DOHH2 (cell line): ENCODE measurements at regions not wholly inside any gene's neighbourhood (a gene's known extent, or its start where the extent isn't known, plus 50 kb on each side); places are given as distances from the start of the nearest gene placed in this dataset.

Experiments
- H3F3A ChIP-seq: fragments of 200-600 bp; sonication (generic), shearing (Covaris generic); 2 replicates; pipeline ENCODE4 v1.6.0; 2016; ENCODE audit warnings: antibody characterized with exemption, mild to moderate bottlenecking; ENCODE audit not compliant: control insufficient read depth, insufficient read depth
- H3K27ac ChIP-seq: fragments of 200-600 bp; sonication (generic); 2 replicates; pipeline ENCODE4 v1.5.1; 2014; ENCODE audit warnings: low read depth, mild to moderate bottlenecking, low read length, moderate library complexity
- H3K27me3 ChIP-seq: fragments of 200-600 bp; sonication (generic); 2 replicates; pipeline ENCODE4 v1.6.1; 2014; ENCODE audit warnings: mild to moderate bottlenecking, low read length, mixed read lengths; ENCODE audit not compliant: control insufficient read depth
- H3K36me3 ChIP-seq: fragments of 200-600 bp; sonication (generic); 2 replicates; pipeline ENCODE4 v1.6.1; 2014; ENCODE audit warnings: mild to moderate bottlenecking, low read length, moderate library complexity, mixed read lengths; ENCODE audit not compliant: control insufficient read depth
- H3K4me1 ChIP-seq: fragments of 200-600 bp; sonication (generic); 2 replicates; pipeline ENCODE4 v1.6.1; 2014; ENCODE audit warnings: mild to moderate bottlenecking, low read length, mixed read lengths; ENCODE audit not compliant: control insufficient read depth
- H3K4me2 ChIP-seq: fragments of 200-600 bp; sonication (generic); 2 replicates; pipeline ENCODE4 v1.6.0; 2014; ENCODE audit warnings: mild to moderate bottlenecking, low read length, moderate library complexity
- H3K4me3 ChIP-seq: fragments of 200-600 bp; sonication (generic); 2 replicates; pipeline ENCODE4 v1.5.1; 2014; ENCODE audit warnings: mild to moderate bottlenecking, low read length, mixed read lengths
- H3K79me2 ChIP-seq: fragments of 200-600 bp; sonication (generic); 2 replicates; pipeline ENCODE4 v1.6.1; 2014; ENCODE audit warnings: mild to moderate bottlenecking, low read length, mixed read lengths; ENCODE audit not compliant: control insufficient read depth
- H3K9me2 ChIP-seq: fragments of 200-600 bp; sonication (generic); replicated peaks from 2 replicates; pipeline ENCODE4 v1.6.1; 2014; ENCODE audit warnings: mild to moderate bottlenecking, low read length, mixed read lengths; ENCODE audit not compliant: control insufficient read depth
- H3K9me3 ChIP-seq: fragments of 200-600 bp; sonication (generic); 2 replicates; pipeline ENCODE4 v1.6.1; 2014; ENCODE audit warnings: antibody characterized with exemption, low read length, mixed read lengths; ENCODE audit not compliant: control insufficient read depth, insufficient read depth
- H4K20me1 ChIP-seq: fragments of 200-600 bp; sonication (generic); 2 replicates; pipeline ENCODE4 v1.6.0; 2014; ENCODE audit warnings: low read depth, mild to moderate bottlenecking, antibody characterized with exemption, low read length, moderate library complexity; ENCODE audit not compliant: control insufficient read depth, insufficient read depth
- CTCF ChIP-seq: fragments of 200-600 bp; sonication (generic); IDR thresholded peaks from one replicate; pipeline ENCODE4 v1.5.1; 2014; ENCODE audit warnings: antibody characterized with exemption, mild to moderate bottlenecking, low read depth, low read length; ENCODE audit not compliant: poor library complexity, severe bottlenecking
- EZH2phosphoT487 ChIP-seq: fragments of 200-600 bp; sonication (generic); IDR thresholded peaks from 2 replicates; pipeline ENCODE4 v1.6.1; 2017; ENCODE audit warnings: borderline replicate concordance, mild to moderate bottlenecking, antibody characterized with exemption, low read length, moderate library complexity, mixed read lengths

- H3K79me2 ChIP-seq = no peaks in the 10 kb centered on the region
- TF ChIP-seq EZH2phosphoT487 = no peak
- no peak for TF ChIP-seq CTCF
- H3K36me3 ChIP-seq = no peaks in the 10 kb centered on the region
- H3K27ac ChIP-seq = no peak overlapping the region
- no peaks in the 10 kb centered on the region for H3F3A ChIP-seq
- no peaks in the 10 kb centered on the region for H3K9me2 ChIP-seq
- no peak overlapping the region for H3K4me2 ChIP-seq
- no peaks in the 10 kb centered on the region; the same call in 1 of the 2 replicates for H3K27me3 ChIP-seq
- no peaks in the 10 kb centered on the region for H3K4me1 ChIP-seq
- H3K9me3 ChIP-seq = no peaks in the 10 kb centered on the region
- no peaks in the 10 kb centered on the region for H4K20me1 ChIP-seq
- H3K4me3 ChIP-seq = no peak overlapping the region
Measured at GRCh38 chr5:156197042-156197635, 129.8 kb upstream of the SGCD start.

GRCh38 chr5:156199045-156199444 is 127.9 kb upstream of the SGCD start:
- Histone ChIP-seq H3K36me3 (no peaks in the 10 kb centered on the region), H3K9me3 (no peaks in the 10 kb centered on the region), H3K27me3 (no peaks in the 10 kb centered on the region; the same call in 1 of the 2 replicates), H3F3A (no peaks in the 10 kb centered on the region), H3K4me1 (no peaks in the 10 kb centered on the region), H3K9me2 (no peaks in the 10 kb centered on the region), H3K4me3 (no peak overlapping the region), H4K20me1 (no peaks in the 10 kb centered on the region), H3K4me2 (no peak overlapping the region), H3K27ac (no peak overlapping the region), H3K79me2 (no peaks in the 10 kb centered on the region)
- TF ChIP-seq CTCF (no peak), EZH2phosphoT487 (no peak)

GRCh38 chr5:156200938-156201787 is 125.8 kb upstream of the SGCD start:
- no peaks in the 10 kb centered on the region for H3K79me2 ChIP-seq
- H3K9me2 ChIP-seq = no peaks in the 10 kb centered on the region
- no peak overlapping the region for H3K4me2 ChIP-seq
- H3K4me1 ChIP-seq = no peaks in the 10 kb centered on the region
- no peaks in the 10 kb centered on the region for H4K20me1 ChIP-seq
- no peak overlapping the region for H3K4me3 ChIP-seq
- no peaks in the 10 kb centered on the region; the same call in 1 of the 2 replicates for H3K27me3 ChIP-seq
- H3K27ac ChIP-seq = no peak overlapping the region
- no peaks in the 10 kb centered on the region for H3K36me3 ChIP-seq
- H3F3A ChIP-seq = no peaks in the 10 kb centered on the region
- no peaks in the 10 kb centered on the region for H3K9me3 ChIP-seq
- TF ChIP-seq EZH2phosphoT487 (no peak), CTCF (no peak)
